Retinal pigment epithelial cell (primary cell): ENCODE measurements at regions not wholly inside any gene's neighbourhood (a gene's known extent, or its start where the extent isn't known, plus 50 kb on each side); places are given as distances from the start of the nearest gene placed in this dataset.

Source experiments
- DNase-seq: peaks from one replicate; pipeline ENCODE4 v3.0.0-alpha.2; 2010; ENCODE audit warnings: low read depth
- H3K4me3 ChIP-seq: 2 replicates; pipeline ENCODE4 v1.5.1; 2011; ENCODE audit warnings: mild to moderate bottlenecking, low read length, control low read depth, moderate library complexity
- TF ChIP-seq, protein P1 (sequence below): conservative IDR thresholded peaks from 2 replicates; pipeline ENCODE4 v1.5.1; 2011; ENCODE audit warnings: low read depth, low read length, control low read depth, inconsistent platforms

DNA sequence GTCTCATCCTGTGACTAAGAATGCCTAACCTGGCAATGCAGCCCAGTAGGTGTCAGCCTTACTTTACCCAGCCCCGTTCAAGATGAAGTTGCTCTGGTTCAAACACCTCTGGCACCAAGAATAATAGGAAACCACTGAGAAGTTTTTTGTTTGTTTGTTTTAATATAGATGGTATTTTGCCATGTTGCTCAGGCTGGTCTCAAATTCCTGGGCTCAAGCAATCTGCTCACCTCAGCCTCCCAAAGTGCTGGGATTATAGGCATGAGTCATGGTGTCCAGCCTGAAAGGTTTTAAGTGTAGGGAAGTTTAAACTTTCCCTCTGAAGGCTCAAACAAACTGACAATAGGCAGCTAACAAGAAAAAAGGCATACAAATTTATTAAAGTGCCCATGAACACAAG lies 51.2 kb upstream of the ABCC4 start:
- peak; percentile 27 for DNase-seq
- TF ChIP-seq, protein P1, sequence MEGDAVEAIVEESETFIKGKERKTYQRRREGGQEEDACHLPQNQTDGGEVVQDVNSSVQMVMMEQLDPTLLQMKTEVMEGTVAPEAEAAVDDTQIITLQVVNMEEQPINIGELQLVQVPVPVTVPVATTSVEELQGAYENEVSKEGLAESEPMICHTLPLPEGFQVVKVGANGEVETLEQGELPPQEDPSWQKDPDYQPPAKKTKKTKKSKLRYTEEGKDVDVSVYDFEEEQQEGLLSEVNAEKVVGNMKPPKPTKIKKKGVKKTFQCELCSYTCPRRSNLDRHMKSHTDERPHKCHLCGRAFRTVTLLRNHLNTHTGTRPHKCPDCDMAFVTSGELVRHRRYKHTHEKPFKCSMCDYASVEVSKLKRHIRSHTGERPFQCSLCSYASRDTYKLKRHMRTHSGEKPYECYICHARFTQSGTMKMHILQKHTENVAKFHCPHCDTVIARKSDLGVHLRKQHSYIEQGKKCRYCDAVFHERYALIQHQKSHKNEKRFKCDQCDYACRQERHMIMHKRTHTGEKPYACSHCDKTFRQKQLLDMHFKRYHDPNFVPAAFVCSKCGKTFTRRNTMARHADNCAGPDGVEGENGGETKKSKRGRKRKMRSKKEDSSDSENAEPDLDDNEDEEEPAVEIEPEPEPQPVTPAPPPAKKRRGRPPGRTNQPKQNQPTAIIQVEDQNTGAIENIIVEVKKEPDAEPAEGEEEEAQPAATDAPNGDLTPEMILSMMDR, result peak; percentile 6
- no peak overlapping the region for H3K4me3 ChIP-seq

DNA sequence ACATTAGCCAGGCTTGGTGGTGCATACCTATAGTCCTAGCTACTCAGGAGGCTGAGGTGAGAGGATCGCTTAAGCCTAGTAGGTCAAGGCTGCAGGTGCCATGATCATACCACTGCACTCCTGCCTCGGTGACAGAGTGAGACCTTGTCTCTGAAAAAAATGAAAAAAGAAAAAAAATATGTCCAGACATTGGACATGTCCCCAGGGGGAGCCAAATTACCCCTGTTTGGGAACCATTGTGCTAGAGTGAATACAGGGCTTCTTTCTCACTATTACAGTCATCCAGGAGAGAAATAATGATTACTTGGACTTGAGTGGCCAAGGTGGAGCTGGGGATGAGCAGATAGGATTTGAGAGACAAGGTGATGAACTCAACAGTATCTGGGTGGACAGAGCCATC lies 52.9 kb upstream of the ABCC4 start:
- no peak overlapping the region for H3K4me3 ChIP-seq
- no peak for DNase-seq
- TF ChIP-seq, protein P1, result no peak

DNA sequence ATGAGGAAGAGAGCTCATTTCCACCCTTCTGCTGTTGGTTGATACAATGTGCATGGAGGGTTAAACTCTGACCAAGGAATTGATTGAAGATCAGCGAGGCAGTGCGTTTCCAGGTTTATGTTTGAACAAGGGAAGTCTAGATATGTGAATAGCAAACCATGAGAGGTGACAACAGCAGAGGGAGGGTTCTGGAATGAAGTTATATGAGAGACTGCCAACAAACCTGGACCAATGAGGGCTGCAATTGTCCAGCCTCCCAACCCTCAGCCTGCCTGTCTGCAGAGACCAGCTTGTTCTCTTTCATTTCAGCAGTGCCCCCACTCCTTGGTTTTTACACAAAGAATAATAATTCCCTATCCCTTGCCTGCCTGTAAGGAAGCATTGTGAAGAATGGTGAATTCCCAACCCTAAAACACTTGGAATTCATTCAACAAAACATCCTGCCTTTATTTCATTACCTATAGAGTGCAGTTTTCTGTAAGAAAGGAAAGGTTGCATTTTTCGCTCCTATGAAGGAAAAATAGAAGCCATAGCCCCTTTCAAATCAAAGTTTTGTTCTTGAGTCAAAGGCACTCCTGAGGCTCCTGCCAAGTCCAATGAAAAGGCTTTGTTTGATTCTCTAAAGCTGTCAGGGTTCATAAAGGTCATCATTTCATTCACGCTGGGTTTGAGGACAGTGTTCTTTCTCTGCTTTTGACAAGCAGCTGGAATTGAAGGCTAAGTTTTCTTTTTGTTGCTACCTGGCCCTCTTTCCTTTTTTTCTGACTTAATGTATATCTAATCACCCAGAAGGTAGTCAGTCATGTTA lies 53.6 kb upstream of the ABCC4 start:
- TF ChIP-seq, protein P1, result no peak
- DNase-seq, result no peak
- no peak overlapping the region for H3K4me3 ChIP-seq

DNA sequence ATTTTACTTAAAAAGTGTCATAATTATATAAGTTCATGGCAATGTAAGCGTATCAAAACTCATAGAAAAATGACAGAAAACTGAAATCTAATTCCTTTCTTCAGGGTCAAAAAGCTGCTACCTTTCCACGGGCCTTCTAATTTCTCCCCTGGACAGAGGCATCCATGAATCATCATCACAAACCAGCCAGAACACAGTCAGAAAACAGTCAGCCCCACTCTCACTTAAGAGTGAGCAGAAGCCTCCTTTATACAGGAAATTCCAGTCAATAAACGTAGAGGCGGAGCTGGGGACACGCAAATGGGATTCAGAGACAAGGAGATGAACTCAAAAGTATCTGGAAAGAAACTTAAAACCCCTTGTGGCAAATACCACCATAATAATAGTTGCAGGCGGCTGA lies 54.2 kb upstream of the ABCC4 start:
- DNase-seq, result no peak
- TF ChIP-seq, protein P1, result no peak

DNA sequence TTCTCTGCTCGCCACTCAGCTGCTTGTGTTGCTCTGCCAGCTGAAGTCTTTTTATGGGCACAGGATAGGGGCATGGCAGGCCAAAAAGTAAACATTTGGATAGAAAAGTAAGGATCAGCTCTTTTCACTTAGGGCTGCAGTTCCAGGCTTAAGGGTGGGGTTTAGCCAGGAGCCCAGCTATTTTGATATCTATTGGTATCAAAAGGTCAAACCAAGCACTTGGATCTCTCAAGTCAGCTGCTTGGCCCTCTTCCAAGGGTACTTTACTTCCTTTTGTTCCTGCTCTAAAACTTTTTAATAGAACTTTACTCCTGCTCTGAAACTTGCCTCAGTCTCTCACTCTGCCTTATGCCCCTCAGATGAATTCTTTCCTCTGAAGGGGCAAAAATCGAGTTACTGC lies 55.7 kb upstream of the ABCC4 start:
- TF ChIP-seq, protein P1, result no peak
- H3K4me3 ChIP-seq, result no peak overlapping the region
- DNase-seq, result no peak

More for the DNA sequence above, 54.2 kb upstream of the ABCC4 start:
- no peak overlapping the region for H3K4me3 ChIP-seq

DNA sequence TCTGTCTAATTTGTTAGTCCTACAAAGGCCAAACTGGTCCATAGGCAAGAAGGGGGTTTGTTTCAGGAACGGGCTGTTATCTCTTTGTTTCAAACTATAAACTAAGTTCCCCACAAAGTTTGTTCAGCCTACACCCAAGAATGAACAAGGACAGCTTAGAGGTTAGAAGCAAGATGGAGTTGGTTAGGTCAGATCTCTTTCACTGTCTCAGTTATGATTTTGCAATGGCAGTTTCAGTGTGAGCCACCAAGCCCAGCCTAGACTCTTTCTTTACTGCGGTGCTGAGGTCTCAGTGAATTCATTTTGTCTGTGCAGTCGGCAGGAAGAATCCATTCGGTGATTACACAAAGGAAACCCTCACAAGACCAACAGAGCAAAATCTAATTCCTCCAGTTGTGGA lies 56.6 kb upstream of the ABCC4 start:
- H3K4me3 ChIP-seq, result no peak overlapping the region
- no peak for DNase-seq
- TF ChIP-seq, protein P1, result no peak

DNA sequence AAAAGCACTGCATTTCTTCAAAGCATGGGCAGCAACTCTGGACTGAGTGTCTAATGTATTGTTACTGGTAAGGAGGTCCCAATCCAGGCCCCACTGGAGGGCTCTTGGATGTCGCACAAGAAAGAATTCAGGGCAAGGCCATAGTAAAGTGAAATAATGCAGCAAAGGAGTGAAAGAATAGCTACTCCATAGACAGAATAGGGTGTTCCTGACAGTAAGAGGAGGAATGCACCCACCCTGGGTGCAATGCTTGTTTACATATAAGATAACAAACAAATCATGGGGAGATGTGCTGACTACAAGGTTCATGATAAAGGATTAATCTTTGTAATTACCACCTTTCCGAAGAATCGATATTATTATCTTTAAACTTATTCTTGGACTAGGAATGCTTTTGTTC lies 58.8 kb upstream of the ABCC4 start:
- TF ChIP-seq, protein P1, result no peak
- no peak overlapping the region for H3K4me3 ChIP-seq
- DNase-seq, result no peak
